GM12864 (cell line): ENCODE measurements at regions not wholly inside any gene's neighbourhood (a gene's known extent, or its start where the extent isn't known, plus 50 kb on each side); places are given as distances from the start of the nearest gene placed in this dataset.

Source experiments
- DNase-seq: peaks from one replicate; pipeline ENCODE4 v3.0.0-alpha.2; 2011; ENCODE audit warnings: low read depth
- H3K4me3 ChIP-seq: 2 replicates; pipeline ENCODE4 v1.5.1; 2011; ENCODE audit warnings: mild to moderate bottlenecking, low read depth, low read length, control low read depth
- TF ChIP-seq, protein P1 (sequence below): IDR thresholded peaks from 2 replicates; pipeline ENCODE4 v1.5.1; 2011; ENCODE audit warnings: low read depth, mild to moderate bottlenecking, moderate library complexity, low read length, control low read depth, inconsistent platforms; ENCODE audit errors: missing control alignments

DNA sequence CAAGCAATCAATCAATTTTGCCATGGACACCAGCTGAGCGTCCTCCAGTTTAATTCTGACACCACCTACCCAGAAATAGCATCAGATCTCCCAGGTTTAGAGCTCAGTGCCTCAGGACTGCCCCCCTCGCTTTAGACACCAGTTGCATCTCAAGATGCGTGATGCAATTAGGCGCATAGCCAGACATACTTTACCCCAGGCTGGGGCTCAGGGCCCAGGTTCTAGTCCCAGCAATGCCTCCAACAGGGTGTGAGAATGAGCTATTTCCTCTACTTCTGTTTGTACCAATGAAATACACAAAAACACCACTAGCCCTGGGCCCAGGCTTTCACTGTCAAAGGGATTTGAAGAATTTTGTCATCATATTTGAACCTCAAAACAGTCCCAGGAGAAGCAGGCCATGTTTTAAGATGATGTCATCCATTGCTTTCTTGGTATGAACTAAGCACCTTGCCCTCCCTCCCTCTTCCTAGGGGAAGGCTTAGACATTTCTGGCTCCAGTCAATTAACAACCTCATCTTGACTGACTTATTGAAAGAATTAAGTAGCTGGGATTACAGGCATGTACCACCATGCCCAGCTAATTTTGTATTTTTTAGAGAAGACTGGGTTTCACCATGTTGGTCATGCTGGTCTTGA is 61.5 kb upstream of the INCENP start:
- TF ChIP-seq, protein P1, sequence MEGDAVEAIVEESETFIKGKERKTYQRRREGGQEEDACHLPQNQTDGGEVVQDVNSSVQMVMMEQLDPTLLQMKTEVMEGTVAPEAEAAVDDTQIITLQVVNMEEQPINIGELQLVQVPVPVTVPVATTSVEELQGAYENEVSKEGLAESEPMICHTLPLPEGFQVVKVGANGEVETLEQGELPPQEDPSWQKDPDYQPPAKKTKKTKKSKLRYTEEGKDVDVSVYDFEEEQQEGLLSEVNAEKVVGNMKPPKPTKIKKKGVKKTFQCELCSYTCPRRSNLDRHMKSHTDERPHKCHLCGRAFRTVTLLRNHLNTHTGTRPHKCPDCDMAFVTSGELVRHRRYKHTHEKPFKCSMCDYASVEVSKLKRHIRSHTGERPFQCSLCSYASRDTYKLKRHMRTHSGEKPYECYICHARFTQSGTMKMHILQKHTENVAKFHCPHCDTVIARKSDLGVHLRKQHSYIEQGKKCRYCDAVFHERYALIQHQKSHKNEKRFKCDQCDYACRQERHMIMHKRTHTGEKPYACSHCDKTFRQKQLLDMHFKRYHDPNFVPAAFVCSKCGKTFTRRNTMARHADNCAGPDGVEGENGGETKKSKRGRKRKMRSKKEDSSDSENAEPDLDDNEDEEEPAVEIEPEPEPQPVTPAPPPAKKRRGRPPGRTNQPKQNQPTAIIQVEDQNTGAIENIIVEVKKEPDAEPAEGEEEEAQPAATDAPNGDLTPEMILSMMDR: no peak
- no peak overlapping the region for H3K4me3 ChIP-seq
- no peak for DNase-seq

DNA sequence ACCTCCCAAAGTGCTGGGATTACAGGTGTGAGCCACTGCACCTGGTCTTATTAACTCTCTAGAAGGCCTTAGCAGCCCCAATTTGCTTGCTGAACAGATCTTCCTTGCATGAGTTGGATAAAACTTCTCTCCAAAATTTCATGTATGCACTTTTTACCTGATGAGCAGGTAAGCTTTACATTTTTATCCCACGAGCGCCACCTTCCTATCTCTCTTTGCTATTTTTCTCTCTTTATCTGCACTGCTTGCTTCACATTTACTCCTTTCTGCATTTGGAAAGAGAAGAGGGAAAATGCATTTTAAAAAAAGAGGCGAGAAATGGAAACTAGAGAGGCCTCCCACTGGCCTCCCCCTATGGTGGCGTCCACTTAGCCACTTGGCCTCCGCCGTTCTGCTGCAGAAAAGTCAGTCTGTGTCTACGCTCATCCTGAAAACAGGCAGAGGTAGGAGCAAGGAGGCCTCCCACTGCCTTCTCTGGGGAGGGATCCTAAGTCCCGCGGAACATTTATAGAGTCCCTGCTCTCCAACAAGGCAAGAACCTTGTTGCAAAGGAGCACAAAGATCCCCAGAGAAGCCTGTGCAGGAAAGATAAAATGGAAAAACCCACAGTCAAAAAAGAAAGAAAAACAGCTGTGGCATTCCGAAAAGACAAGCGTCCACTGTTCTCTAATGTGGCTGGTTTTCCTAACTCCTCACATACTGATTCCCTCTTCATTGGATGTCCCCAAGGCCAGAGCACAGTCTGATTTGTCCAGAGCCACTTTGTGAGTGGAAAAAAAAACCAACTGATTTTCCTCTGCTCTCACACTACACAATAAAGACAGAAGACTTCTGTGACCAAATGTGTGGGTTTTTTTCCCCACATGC is 62.2 kb upstream of the INCENP start:
- no peak for DNase-seq
- H3K4me3 ChIP-seq: no peak overlapping the region
- TF ChIP-seq, protein P1: no peak

DNA sequence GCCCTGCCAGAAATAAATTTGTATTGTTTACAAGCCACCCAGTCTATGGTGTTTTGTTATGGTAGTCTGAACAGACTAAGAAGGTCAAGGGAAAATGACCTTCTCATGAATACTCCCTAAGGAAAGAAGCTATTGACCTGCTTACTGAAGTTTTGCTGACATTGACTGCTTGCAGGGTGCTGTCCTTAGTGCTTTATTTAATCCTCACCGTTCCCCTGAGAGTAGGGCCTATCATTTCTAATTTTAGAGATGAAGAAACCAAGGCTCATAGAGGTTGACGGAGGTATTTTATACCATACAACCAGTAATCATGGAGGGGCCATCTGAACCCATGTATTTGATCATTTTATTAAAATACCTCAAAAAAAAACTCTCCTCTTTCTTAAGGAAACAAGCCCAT is 66.7 kb upstream of the INCENP start:
- TF ChIP-seq, protein P1: no peak
- DNase-seq: no peak
- no peak overlapping the region for H3K4me3 ChIP-seq

DNA sequence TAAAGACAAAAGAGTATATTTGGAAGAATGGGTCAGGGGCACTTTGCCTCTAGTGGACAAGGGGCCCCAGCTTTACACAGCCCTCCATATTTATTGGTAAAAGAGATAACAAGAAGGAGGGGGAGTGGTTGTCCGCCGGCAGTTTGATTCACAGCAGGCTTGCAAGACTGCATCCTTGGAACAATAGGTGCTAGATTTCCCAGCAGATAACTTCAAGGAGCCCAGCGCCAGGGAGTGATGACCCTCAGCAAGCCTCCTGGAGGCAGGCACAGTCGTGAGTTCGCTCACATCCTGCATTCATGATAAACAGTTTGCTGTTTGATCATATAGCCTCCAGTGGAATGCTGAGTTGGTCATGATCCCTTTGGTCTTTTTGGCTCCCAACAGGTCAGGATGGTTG is 67.8 kb upstream of the INCENP start:
- no peak overlapping the region for H3K4me3 ChIP-seq
- TF ChIP-seq, protein P1: no peak
- no peak for DNase-seq

DNA sequence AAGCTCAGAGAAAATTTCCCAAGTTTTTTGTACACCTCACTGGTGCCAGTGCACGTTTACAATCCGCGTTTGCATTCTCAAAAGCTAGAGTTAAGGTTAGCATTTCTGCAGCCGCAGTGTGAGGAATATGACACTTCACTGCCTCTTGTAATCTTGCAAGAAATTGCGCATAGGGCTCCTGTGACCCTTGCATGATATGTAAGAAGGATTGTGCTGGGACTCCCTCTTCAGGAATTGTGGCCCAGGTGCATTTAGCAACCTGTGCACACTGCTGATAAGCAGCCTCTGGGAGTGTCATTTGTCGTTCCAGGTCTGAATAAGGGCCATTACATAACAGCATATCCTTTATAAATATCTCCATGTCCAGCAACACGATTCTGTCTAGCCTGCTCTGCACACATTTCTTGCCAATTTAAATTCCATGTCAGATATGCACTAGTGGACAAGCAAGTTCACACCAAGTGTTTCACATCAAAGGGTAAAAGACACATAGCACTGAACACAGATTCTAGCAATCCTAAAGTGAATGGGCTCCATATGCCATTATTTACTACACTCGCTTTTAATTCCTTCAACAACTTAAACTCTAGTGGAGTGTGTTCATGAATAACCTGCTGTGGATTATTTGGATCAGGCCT is 69.2 kb upstream of the INCENP start:
- TF ChIP-seq, protein P1: peak; percentile 25
- no peak overlapping the region for H3K4me3 ChIP-seq
- no peak for DNase-seq

DNA sequence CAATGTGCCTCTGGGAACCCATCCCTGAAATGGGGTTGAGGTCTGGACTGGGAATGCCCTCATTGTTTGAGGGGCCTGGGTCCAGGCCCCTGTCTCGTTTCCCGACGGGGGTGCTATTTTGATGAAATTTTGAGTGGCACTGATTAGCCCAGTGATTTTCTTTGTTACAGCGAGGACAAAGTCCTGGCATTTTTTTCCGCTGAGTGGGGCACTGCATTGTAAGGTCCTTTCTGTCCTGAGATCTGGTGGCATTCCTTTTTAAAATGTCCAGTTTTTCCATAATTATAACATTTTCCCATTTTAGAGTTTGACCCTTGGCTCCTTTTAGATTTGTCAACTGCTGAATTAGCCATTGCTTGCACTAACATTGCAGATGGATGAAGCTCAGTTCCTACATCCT is 69.7 kb upstream of the INCENP start:
- no peak for DNase-seq
- no peak overlapping the region for H3K4me3 ChIP-seq
- TF ChIP-seq, protein P1: no peak
